Naive B cell (primary cell): ENCODE measurements at regions not wholly inside any gene's neighbourhood (a gene's known extent, or its start where the extent isn't known, plus 50 kb on each side); places are given as distances from the start of the nearest gene placed in this dataset.

Source experiments
- ATAC-seq, 2 donors: fragments of 150-1000 bp; cut with Tn5 transposase; 2 replicates each; pipeline ENCODE4 v1.10.0; 2021; ENCODE audit warnings: low read depth in 2 of 2, mild to moderate bottlenecking in 2 of 2, moderate library complexity in 2 of 2
- DNase-seq: peaks from one replicate; pipeline ENCODE4 v3.0.0; 2022
- H3K27ac Mint-ChIP-seq, 6 donors: one replicate each; pipeline ENCODE4 v1.8.0; 2020 to 2022; ENCODE audit warnings: mild to moderate bottlenecking in 6 of 6, mixed read lengths in 6 of 6, moderate library complexity in 5 of 6, inconsistent platforms in 2 of 6
- H3K27me3 Mint-ChIP-seq, 3 donors: one replicate each; pipeline ENCODE4 v1.8.0; 2021 to 2022; ENCODE audit warnings: mixed read lengths in 3 of 3, mild to moderate bottlenecking in 1 of 3
- H3K36me3 Mint-ChIP-seq, 2 donors: one replicate each; pipeline ENCODE4 v1.8.0; 2020 to 2022; ENCODE audit warnings: mixed read lengths in 2 of 2, inconsistent platforms in 1 of 2, mild to moderate bottlenecking in 1 of 2
- H3K4me1 Mint-ChIP-seq, 3 donors: one replicate each; pipeline ENCODE4 v1.8.0; 2020 to 2022; ENCODE audit warnings: mixed read lengths in 3 of 3, inconsistent platforms in 1 of 3, mild to moderate bottlenecking in 1 of 3, moderate library complexity in 1 of 3
- H3K4me3 Mint-ChIP-seq, 8 donors: one replicate each; pipeline ENCODE4 v1.8.0; 2020 to 2022; ENCODE audit warnings: mild to moderate bottlenecking in 8 of 8, mixed read lengths in 8 of 8, moderate library complexity in 8 of 8, inconsistent platforms in 2 of 8
- H3K9me3 Mint-ChIP-seq, 7 donors: one replicate each; pipeline ENCODE4 v1.8.0; 2020 to 2022; ENCODE audit warnings: mixed read lengths in 7 of 7, mild to moderate bottlenecking in 5 of 7, inconsistent platforms in 2 of 7, moderate library complexity in 1 of 7

- Mint-ChIP-seq H3K9me3 (peaks cover 0 to 2% (median 0%) of the 10 kb centered on the region in 7 donors), H3K4me3 (no peak overlapping the region), H3K27ac (no peak overlapping the region), H3K36me3 (no peaks in the 10 kb centered on the region), H3K4me1 (peaks cover 10 to 19% (median 13%) of the 10 kb centered on the region in 3 donors), H3K27me3 (peaks cover 0 to 27% (median 24%) of the 10 kb centered on the region in 3 donors)
- ATAC-seq (no peak), DNase-seq (no peak)
Observed at GRCh38 chr12:111168009-111168900, 200.6 kb downstream of the PHETA1 start.

GRCh38 chr12:111166779-111167540 lies 201.9 kb downstream of the PHETA1 start:
- peak overlapping the region in 2 of 6 donors; percentile 28 to 56 for H3K27ac Mint-ChIP-seq
- DNase-seq (no peak), ATAC-seq (no peak)
- H3K27me3 Mint-ChIP-seq = peaks cover 0 to 28% (median 22%) of the 10 kb centered on the region in 3 donors
- no peak overlapping the region for H3K4me3 Mint-ChIP-seq
- H3K36me3 Mint-ChIP-seq = no peaks in the 10 kb centered on the region
- peaks cover 0 to 2% (median 0%) of the 10 kb centered on the region in 7 donors for H3K9me3 Mint-ChIP-seq
- peaks cover 10 to 19% (median 13%) of the 10 kb centered on the region in 3 donors for H3K4me1 Mint-ChIP-seq

GRCh38 chr12:111164833-111165525 lies 203.9 kb downstream of the PHETA1 start:
- no peaks in the 10 kb centered on the region for H3K36me3 Mint-ChIP-seq
- no peak overlapping the region for H3K4me3 Mint-ChIP-seq
- peaks cover 0 to 35% (median 31%) of the 10 kb centered on the region in 3 donors for H3K27me3 Mint-ChIP-seq
- no peak overlapping the region for H3K27ac Mint-ChIP-seq
- no peak for DNase-seq
- no peak for ATAC-seq
- H3K9me3 Mint-ChIP-seq = peaks cover 0 to 2% (median 0%) of the 10 kb centered on the region in 7 donors
- peaks cover 4 to 5% (median 4%) of the 10 kb centered on the region in 3 donors for H3K4me1 Mint-ChIP-seq

- H3K9me3 Mint-ChIP-seq = peaks cover 0 to 2% (median 0%) of the 10 kb centered on the region in 7 donors
Observed at GRCh38 chr12:111163422-111163821, 205.5 kb downstream of the PHETA1 start.

GRCh38 chr12:111161898-111162297 lies 207.0 kb downstream of the PHETA1 start:
- peaks cover 12 to 41% (median 27%) of the 10 kb centered on the region in 3 donors for H3K27me3 Mint-ChIP-seq
- H3K27ac Mint-ChIP-seq = no peak overlapping the region
- DNase-seq (no peak), ATAC-seq (no peak)
- peaks cover 0 to 2% (median 0%) of the 10 kb centered on the region in 7 donors for H3K9me3 Mint-ChIP-seq
- H3K36me3 Mint-ChIP-seq = no peaks in the 10 kb centered on the region
- H3K4me3 Mint-ChIP-seq = peak overlapping the region in 1 of 8 donors; percentile 15
- H3K4me1 Mint-ChIP-seq = no peaks in the 10 kb centered on the region

More at GRCh38 chr12:111163422-111163821, 205.5 kb downstream of the PHETA1 start:
- Mint-ChIP-seq H3K4me1 (no peaks in the 10 kb centered on the region), H3K4me3 (no peak overlapping the region), H3K36me3 (no peaks in the 10 kb centered on the region), H3K27ac (no peak overlapping the region), H3K27me3 (peaks cover 0 to 36% (median 32%) of the 10 kb centered on the region in 3 donors)
- DNase-seq = no peak
- no peak for ATAC-seq

- Mint-ChIP-seq H3K4me1 (peaks cover 0 to 2% (median 0%) of the 10 kb centered on the region in 3 donors), H3K36me3 (no peaks in the 10 kb centered on the region), H3K27me3 (peaks cover 16 to 49% (median 29%) of the 10 kb centered on the region in 3 donors), H3K4me3 (peak overlapping the region in 1 of 8 donors; percentile 35), H3K9me3 (peaks cover 0 to 2% (median 0%) of the 10 kb centered on the region in 7 donors), H3K27ac (peak overlapping the region in 1 of 6 donors; percentile 57)
- no peak for DNase-seq
- no peak for ATAC-seq
Observed at GRCh38 chr12:111160350-111161241, 208.3 kb downstream of the PHETA1 start.

- Mint-ChIP-seq H3K36me3 (no peaks in the 10 kb centered on the region), H3K27ac (no peak overlapping the region), H3K4me1 (peaks cover 0 to 2% (median 0%) of the 10 kb centered on the region in 3 donors), H3K4me3 (no peak overlapping the region), H3K27me3 (peaks cover 21 to 53% (median 39%) of the 10 kb centered on the region in 3 donors), H3K9me3 (no peaks in the 10 kb centered on the region)
- no peak for ATAC-seq
- no peak for DNase-seq
Observed at GRCh38 chr12:111158992-111159391, 209.9 kb downstream of the PHETA1 start.

- ATAC-seq (no peak), DNase-seq (no peak)
- Mint-ChIP-seq H3K27me3 (peaks cover 26 to 47% (median 46%) of the 10 kb centered on the region in 3 donors), H3K36me3 (no peaks in the 10 kb centered on the region), H3K4me1 (peaks cover 0 to 2% (median 0%) of the 10 kb centered on the region in 3 donors), H3K27ac (no peak overlapping the region), H3K9me3 (peaks cover 0 to 2% (median 0%) of the 10 kb centered on the region in 7 donors), H3K4me3 (no peak overlapping the region)
Observed at GRCh38 chr12:111157486-111157885, 211.4 kb downstream of the PHETA1 start.

GRCh38 chr12:111156304-111156703 lies 212.6 kb downstream of the PHETA1 start:
- Mint-ChIP-seq H3K4me3 (no peak overlapping the region), H3K27ac (no peak overlapping the region), H3K4me1 (peaks cover 0 to 2% (median 0%) of the 10 kb centered on the region in 3 donors), H3K9me3 (peaks cover 0 to 3% (median 0%) of the 10 kb centered on the region in 7 donors), H3K27me3 (peaks cover 29 to 55% (median 47%) of the 10 kb centered on the region in 3 donors), H3K36me3 (no peaks in the 10 kb centered on the region)
- ATAC-seq (no peak), DNase-seq (no peak)

- H3K27ac Mint-ChIP-seq = no peak overlapping the region
- peaks cover 31 to 55% (median 50%) of the 10 kb centered on the region in 3 donors for H3K27me3 Mint-ChIP-seq
- DNase-seq = no peak
- peaks cover 0 to 2% (median under 1%) of the 10 kb centered on the region in 3 donors for H3K4me1 Mint-ChIP-seq
- no peaks in the 10 kb centered on the region for H3K36me3 Mint-ChIP-seq
- H3K9me3 Mint-ChIP-seq = peaks cover 0 to 3% (median 0%) of the 10 kb centered on the region in 7 donors
- no peak overlapping the region for H3K4me3 Mint-ChIP-seq
- no peak for ATAC-seq
Observed at GRCh38 chr12:111155521-111155920, 213.4 kb downstream of the PHETA1 start.

- Mint-ChIP-seq H3K4me1 (peaks cover 0 to 5% (median 2%) of the 10 kb centered on the region in 3 donors), H3K27me3 (peaks cover 31 to 55% (median 50%) of the 10 kb centered on the region in 3 donors), H3K36me3 (no peaks in the 10 kb centered on the region), H3K27ac (no peak overlapping the region), H3K4me3 (no peak overlapping the region), H3K9me3 (peaks cover 0 to 3% (median 0%) of the 10 kb centered on the region in 7 donors)
- no peak for DNase-seq
- no peak for ATAC-seq
Observed at GRCh38 chr12:111155020-111155419, 213.9 kb downstream of the PHETA1 start.
